ENCODE measurements at regions not wholly inside any gene's neighbourhood (a gene's known extent, or its start where the extent isn't known, plus 50 kb on each side); places are given as distances from the start of the nearest gene placed in this dataset.

- peak; percentile 38 for DNase-seq
These were observed 123.0 kb upstream of the PROK2 start for GRCh38 chr3:71907996-71908395.

GRCh38 chr3:71906976-71907375 is 122.0 kb upstream of the PROK2 start:
- no peak for DNase-seq

- DNase-seq: no peak
These were observed 120.5 kb upstream of the PROK2 start for GRCh38 chr3:71905426-71905825.

GRCh38 chr3:71903936-71904335 is 119.0 kb upstream of the PROK2 start:
- DNase-seq: no peak

- DNase-seq: no peak
These were observed 118.2 kb upstream of the PROK2 start for GRCh38 chr3:71903112-71903495.

GRCh38 chr3:71902258-71903111 is 117.5 kb upstream of the PROK2 start:
- no peak for DNase-seq

- no peak for DNase-seq
These were observed 116.7 kb upstream of the PROK2 start for GRCh38 chr3:71901645-71902044.

- DNase-seq: no peak
These were observed 115.1 kb upstream of the PROK2 start for GRCh38 chr3:71900057-71900456.

- DNase-seq: no peak
These were observed 111.8 kb upstream of the PROK2 start for GRCh38 chr3:71896751-71897150.

GRCh38 chr3:71893702-71894479 is 108.9 kb upstream of the PROK2 start:
- DNase-seq: no peak

- DNase-seq: no peak
These were observed 108.2 kb upstream of the PROK2 start for GRCh38 chr3:71893122-71893521.

- DNase-seq: no peak
These were observed 106.5 kb upstream of the PROK2 start for GRCh38 chr3:71891483-71891882.

GRCh38 chr3:71890356-71890931 is 105.5 kb upstream of the PROK2 start:
- DNase-seq: no peak

GRCh38 chr3:71887256-71887655 is 102.3 kb upstream of the PROK2 start:
- DNase-seq: no peak

- peak; percentile 34 for DNase-seq
These were observed 100.1 kb upstream of the PROK2 start for GRCh38 chr3:71885006-71885405.

- no peak for DNase-seq
These were observed 96.8 kb upstream of the PROK2 start for GRCh38 chr3:71881732-71882131.

GRCh38 chr3:71881041-71881440 is 96.1 kb upstream of the PROK2 start:
- no peak for DNase-seq

GRCh38 chr3:71879089-71879488 is 94.1 kb upstream of the PROK2 start:
- DNase-seq: no peak

GRCh38 chr3:71876135-71877105 is 91.5 kb upstream of the PROK2 start:
- no peak for DNase-seq

- DNase-seq: peak; percentile 79
These were observed 90.6 kb upstream of the PROK2 start for GRCh38 chr3:71875461-71875947.

- no peak for DNase-seq
These were observed 89.7 kb upstream of the PROK2 start for GRCh38 chr3:71874618-71875017.

- DNase-seq: no peak
These were observed 88.2 kb upstream of the PROK2 start for GRCh38 chr3:71873093-71873611.

Data from hindlimb muscle (tissue), 1 donor.